ENCODE measurements at regions not wholly inside any gene's neighbourhood (a gene's known extent, or its start where the extent isn't known, plus 50 kb on each side); places are given as distances from the start of the nearest gene placed in this dataset.

GRCh38 chr9:79034583-79034982 lies 537.2 kb upstream of the TLE4 start:
- intact Hi-C loops (cut with micrococcal nuclease): loop anchor here in 1 of 2 donors (10.0 kb wide), 1 partner anchor 1560 kb away; no protein-coding TSS in a partner anchor
- no peak for TF ChIP-seq CTCF (IDR thresholded peaks at IDR 0.05)

GRCh38 chr9:79037338-79037737 lies 534.4 kb upstream of the TLE4 start:
- Mint-ChIP-seq H3K27ac (no peak overlapping the region), H3K36me3 (no peaks in the 10 kb centered on the region), H3K27me3 (ENCODE audit: low read depth in 3 of 3) (peaks cover 0 to 4% (median 3%) of the 10 kb centered on the region in 3 donors), H3K4me1 (no peaks in the 10 kb centered on the region), H3K4me3 (no peak overlapping the region), H3K9me3 (peaks cover 9 to 21% (median 15%) of the 10 kb centered on the region in 7 donors)
- H3K4me1 ChIP-seq (ENCODE audit: control insufficient read depth in 1 of 2, insufficient read depth in 2 of 2, low read length in 2 of 2): no peaks in the 10 kb centered on the region
- H3K9me3 ChIP-seq (replicated peaks in 1 of 2; ENCODE audit: control insufficient read depth in 1 of 2, insufficient read depth in 1 of 2, low read length in 2 of 2): peaks cover 4 to 27% of the 10 kb centered on the region in 2 donors
- no peak overlapping the region for H3K4me3 ChIP-seq (replicated peaks in 1 of 3; ENCODE audit: low read depth in 2 of 3, low read length in 3 of 3)
- no peaks in the 10 kb centered on the region for H3K79me2 ChIP-seq (ENCODE audit: insufficient read depth, low read length)
- no peaks in the 10 kb centered on the region for H3K36me3 ChIP-seq (replicated peaks in 1 of 2; ENCODE audit: control insufficient read depth in 1 of 2, insufficient read depth in 2 of 2, low read length in 2 of 2)
- H3K27ac ChIP-seq (ENCODE audit: low read depth in 1 of 2, low read length in 2 of 2): no peak overlapping the region
- no peaks in the 10 kb centered on the region for H3K27me3 ChIP-seq (ENCODE audit: control insufficient read depth in 2 of 2, insufficient read depth in 2 of 2, low read length in 2 of 2)
- no peak for TF ChIP-seq CTCF (IDR thresholded peaks at IDR 0.05)
- intact Hi-C loops (cut with micrococcal nuclease): loop anchor here in 1 of 2 donors (10.0 kb wide), 1 partner anchor 1557 kb away; no protein-coding TSS in a partner anchor
- no peak overlapping the region for H3K9ac ChIP-seq (ENCODE audit: insufficient read depth, low read length, poor library complexity, severe bottlenecking)
- no peak overlapping the region for H3K4me2 ChIP-seq (replicated peaks; ENCODE audit: extremely low read depth, low read length, poor library complexity, severe bottlenecking)
- no peaks in the 10 kb centered on the region for H4K20me1 ChIP-seq (ENCODE audit: insufficient read depth, low read length)
- no peak for DNase-seq
- H2AFZ ChIP-seq (ENCODE audit: insufficient read depth, low read depth, low read length, poor library complexity, severe bottlenecking): no peak overlapping the region
- 96% methylated on average over 17 of the region's 19 CpGs for WGBS (ENCODE audit: insufficient coverage)

More at GRCh38 chr9:79034583-79034982, 537.2 kb upstream of the TLE4 start:
- Histone ChIP-seq H3K27ac (ENCODE audit: low read depth in 1 of 2, low read length in 2 of 2) (no peak overlapping the region), H3K27me3 (ENCODE audit: control insufficient read depth in 2 of 2, insufficient read depth in 2 of 2, low read length in 2 of 2) (no peaks in the 10 kb centered on the region), H3K4me2 (replicated peaks; ENCODE audit: extremely low read depth, low read length, poor library complexity, severe bottlenecking) (no peak overlapping the region), H3K9me3 (replicated peaks in 1 of 2; ENCODE audit: control insufficient read depth in 1 of 2, insufficient read depth in 1 of 2, low read length in 2 of 2) (peaks cover 4 to 27% of the 10 kb centered on the region in 2 donors), H3K36me3 (replicated peaks in 1 of 2; ENCODE audit: control insufficient read depth in 1 of 2, insufficient read depth in 2 of 2, low read length in 2 of 2) (no peaks in the 10 kb centered on the region), H3K4me3 (replicated peaks in 1 of 3; ENCODE audit: low read depth in 2 of 3, low read length in 3 of 3) (no peak overlapping the region), H3K79me2 (ENCODE audit: insufficient read depth, low read length) (no peaks in the 10 kb centered on the region), H4K20me1 (ENCODE audit: insufficient read depth, low read length) (no peaks in the 10 kb centered on the region), H2AFZ (ENCODE audit: insufficient read depth, low read depth, low read length, poor library complexity, severe bottlenecking) (no peak overlapping the region), H3K9ac (ENCODE audit: insufficient read depth, low read length, poor library complexity, severe bottlenecking) (no peak overlapping the region), H3K4me1 (ENCODE audit: control insufficient read depth in 1 of 2, insufficient read depth in 2 of 2, low read length in 2 of 2) (no peaks in the 10 kb centered on the region)
- Mint-ChIP-seq H3K27ac (no peak overlapping the region), H3K4me3 (no peak overlapping the region), H3K9me3 (peaks cover 9 to 21% (median 15%) of the 10 kb centered on the region in 7 donors), H3K4me1 (no peaks in the 10 kb centered on the region), H3K36me3 (no peaks in the 10 kb centered on the region), H3K27me3 (ENCODE audit: low read depth in 3 of 3) (peaks cover 0 to 4% (median 3%) of the 10 kb centered on the region in 3 donors)
- no CpG with 5 or more reads among the region's 4 CpGs for WGBS (ENCODE audit: insufficient coverage)
- DNase-seq: no peak

All from CD14-positive monocyte (primary cell).